ENCODE measurements at regions not wholly inside any gene's neighbourhood (a gene's known extent, or its start where the extent isn't known, plus 50 kb on each side); places are given as distances from the start of the nearest gene placed in this dataset.

GRCh38 chr11:116200564-116200963, 572.2 kb downstream of the BUD13 start:
- TF ChIP-seq CTCF (IDR thresholded peaks at IDR 0.05): no peak
- TF ChIP-seq ZFX (IDR thresholded peaks at IDR 0.05; ENCODE audit: borderline replicate concordance): no peak

Measured in 22Rv1 (cell line).